Body of pancreas (tissue), 4 donors: ENCODE measurements at regions not wholly inside any gene's neighbourhood (a gene's known extent, or its start where the extent isn't known, plus 50 kb on each side); places are given as distances from the start of the nearest gene placed in this dataset.

Experiments
- CTCF ChIP-seq, 7 experiments: fragments of 450-650 bp in 4 of 7; fragments of 200-600 bp in 3 of 7; sonication (generic) in 3 of 7; IDR thresholded peaks; one replicate each; pipeline ENCODE4 v1.5.1; 2016 to 2019; ENCODE audit warnings: antibody characterized with exemption in 7 of 7
- POLR2A ChIP-seq, 3 donors: fragments of 450-650 bp; IDR thresholded peaks; one replicate each; pipeline ENCODE4 v1.6.1; 2016; ENCODE audit warnings: antibody characterized with exemption in 3 of 3, mild to moderate bottlenecking in 2 of 3

- TF ChIP-seq CTCF (IDR thresholded peaks at IDR 0.05) (no peak), POLR2A (IDR thresholded peaks at IDR 0.05) (no peak)
These were observed 55.2 kb upstream of the CXCR4 start for GRCh38 chr2:136173126-136173525.
